ENCODE measurements at regions not wholly inside any gene's neighbourhood (a gene's known extent, or its start where the extent isn't known, plus 50 kb on each side); places are given as distances from the start of the nearest gene placed in this dataset.

- TF ChIP-seq CTCF (IDR thresholded peaks at IDR 0.05), result no peak
- no peak for TF ChIP-seq ZFX (IDR thresholded peaks at IDR 0.05; ENCODE audit: borderline replicate concordance)
These were observed 280.5 kb downstream of the ACTL7B start for GRCh38 chr9:108575276-108575675.

Data from 22Rv1 (cell line).